Body of pancreas (tissue), 4 donors: ENCODE measurements at regions not wholly inside any gene's neighbourhood (a gene's known extent, or its start where the extent isn't known, plus 50 kb on each side); places are given as distances from the start of the nearest gene placed in this dataset.

Source experiments
- POLR2A ChIP-seq, 3 donors: fragments of 450-650 bp; IDR thresholded peaks; one replicate each; pipeline ENCODE4 v1.6.1; 2016; ENCODE audit warnings: antibody characterized with exemption in 3 of 3, mild to moderate bottlenecking in 2 of 3
- TF ChIP-seq, protein P1 (sequence below), 7 experiments: fragments of 450-650 bp in 4 of 7; fragments of 200-600 bp in 3 of 7; sonication (generic) in 3 of 7; IDR thresholded peaks; one replicate each; pipeline ENCODE4 v1.5.1; 2016 to 2019; ENCODE audit warnings: antibody characterized with exemption in 7 of 7

- TF ChIP-seq POLR2A (IDR thresholded peaks at IDR 0.05), result no peak
- TF ChIP-seq, protein P1, sequence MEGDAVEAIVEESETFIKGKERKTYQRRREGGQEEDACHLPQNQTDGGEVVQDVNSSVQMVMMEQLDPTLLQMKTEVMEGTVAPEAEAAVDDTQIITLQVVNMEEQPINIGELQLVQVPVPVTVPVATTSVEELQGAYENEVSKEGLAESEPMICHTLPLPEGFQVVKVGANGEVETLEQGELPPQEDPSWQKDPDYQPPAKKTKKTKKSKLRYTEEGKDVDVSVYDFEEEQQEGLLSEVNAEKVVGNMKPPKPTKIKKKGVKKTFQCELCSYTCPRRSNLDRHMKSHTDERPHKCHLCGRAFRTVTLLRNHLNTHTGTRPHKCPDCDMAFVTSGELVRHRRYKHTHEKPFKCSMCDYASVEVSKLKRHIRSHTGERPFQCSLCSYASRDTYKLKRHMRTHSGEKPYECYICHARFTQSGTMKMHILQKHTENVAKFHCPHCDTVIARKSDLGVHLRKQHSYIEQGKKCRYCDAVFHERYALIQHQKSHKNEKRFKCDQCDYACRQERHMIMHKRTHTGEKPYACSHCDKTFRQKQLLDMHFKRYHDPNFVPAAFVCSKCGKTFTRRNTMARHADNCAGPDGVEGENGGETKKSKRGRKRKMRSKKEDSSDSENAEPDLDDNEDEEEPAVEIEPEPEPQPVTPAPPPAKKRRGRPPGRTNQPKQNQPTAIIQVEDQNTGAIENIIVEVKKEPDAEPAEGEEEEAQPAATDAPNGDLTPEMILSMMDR (IDR thresholded peaks at IDR 0.05), result no peak
Observed at GRCh38 chr9:108703429-108703828, 152.4 kb downstream of the ACTL7B start.
